B cell (primary cell): ENCODE measurements at regions not wholly inside any gene's neighbourhood (a gene's known extent, or its start where the extent isn't known, plus 50 kb on each side); places are given as distances from the start of the nearest gene placed in this dataset.

Source experiments
- ATAC-seq: fragments of 200-7000 bp; cut with Tn5 transposase; one replicate; pipeline ENCODE4 v1.10.0; 2021; ENCODE audit warnings: low read depth, mild to moderate bottlenecking, moderate number of reproducible peaks, moderate library complexity
- CTCF ChIA-PET: fragments of 350-600 bp; sonication (Branson Sonifier 250); formaldehyde crosslinking; loops from one replicate; lab custom pipeline; 2021; ENCODE audit warnings: antibody characterized with exemption, inconsistent platforms; lab: Charles Lee
- POLR2A ChIA-PET: fragments of 350-600 bp; sonication (Branson Sonifier 250); formaldehyde crosslinking; loops from one replicate; lab custom pipeline; 2021; ENCODE audit warnings: antibody characterized with exemption; lab: Charles Lee
- DNase-seq: peaks from one replicate; pipeline ENCODE4 v3.0.0; 2013
- H2AFZ ChIP-seq: 2 replicates; pipeline ENCODE4 v1.6.1; 2012; ENCODE audit warnings: mild to moderate bottlenecking, low read depth, low read length; ENCODE audit not compliant: insufficient read depth, poor library complexity, severe bottlenecking
- H3K27ac ChIP-seq, 2 donors: 1 replicate in 1 of 2; 2 replicates in 1 of 2; pipeline ENCODE4 v1.5.1; 2012 to 2013; ENCODE audit warnings: low read length in 2 of 2, mild to moderate bottlenecking in 2 of 2, moderate library complexity in 1 of 2
- H3K27me3 ChIP-seq, 4 experiments: fragments of 200-600 bp in 1 of 4; sonication (generic) in 1 of 4; replicated peaks in 1 of 4; 1 replicate in 2 of 4; 2 replicates in 2 of 4; pipeline versions ENCODE4 v1.6.1 to v1.7.0; 2013 to 2016; ENCODE audit warnings: low read length in 3 of 4, mild to moderate bottlenecking in 2 of 4, mixed read lengths in 1 of 4, moderate library complexity in 1 of 4; ENCODE audit not compliant: insufficient read depth in 4 of 4, control insufficient read depth in 3 of 4; ENCODE audit errors: control extremely low read depth in 1 of 4
- H3K36me3 ChIP-seq, 2 experiments: replicated peaks in 1 of 2; 1 replicate in 1 of 2; 2 replicates in 1 of 2; pipeline versions ENCODE4 v1.6.1 to v1.7.1; 2013; ENCODE audit warnings: low read length in 1 of 2; ENCODE audit not compliant: insufficient read depth in 2 of 2, control insufficient read depth in 1 of 2; ENCODE audit errors: control extremely low read depth in 1 of 2, extremely low read depth in 1 of 2
- H3K4me1 ChIP-seq, 2 donors: fragments of 200-600 bp in 1 of 2; sonication (generic) in 1 of 2; 1 replicate in 1 of 2; 2 replicates in 1 of 2; pipeline versions ENCODE4 v1.5.1 to v1.6.1; 2013 to 2017; ENCODE audit warnings: low read length in 2 of 2; ENCODE audit not compliant: control insufficient read depth in 2 of 2, insufficient read depth in 2 of 2
- H3K4me2 ChIP-seq: replicated peaks from 2 replicates; pipeline ENCODE3; 2012; ENCODE audit warnings: mild to moderate bottlenecking, low read depth, low read length; ENCODE audit not compliant: poor library complexity, severe bottlenecking
- H3K4me3 ChIP-seq, 5 experiments: fragments of 200-600 bp in 1 of 5; sonication (generic) in 1 of 5; 1 replicate in 3 of 5; 2 replicates in 2 of 5; pipeline versions ENCODE4 v1.5.1 to v1.7.0; 2011 to 2016; ENCODE audit warnings: low read length in 4 of 5, mild to moderate bottlenecking in 4 of 5, low read depth in 2 of 5, control low read depth in 1 of 5, moderate library complexity in 1 of 5; ENCODE audit not compliant: insufficient read depth in 1 of 5; ENCODE audit errors: control extremely low read depth in 1 of 5, extremely low read depth in 1 of 5
- H3K79me2 ChIP-seq: fragments of 200-600 bp; sonication (generic); one replicate; pipeline ENCODE4 v1.6.0; 2016; ENCODE audit warnings: low read length; ENCODE audit not compliant: control insufficient read depth, insufficient read depth
- H3K9ac ChIP-seq: fragments of 200-600 bp; sonication (generic); 2 replicates; pipeline ENCODE4 v1.6.1; 2017; ENCODE audit warnings: mild to moderate bottlenecking, low read length, moderate library complexity
- H3K9me3 ChIP-seq, 3 donors: one replicate each; pipeline versions ENCODE4 v1.6.1 to v1.7.1; 2013; ENCODE audit warnings: low read length in 2 of 3; ENCODE audit not compliant: control insufficient read depth in 2 of 3, insufficient read depth in 1 of 3; ENCODE audit errors: control extremely low read depth in 1 of 3
- H4K20me1 ChIP-seq: 2 replicates; pipeline ENCODE4 v1.6.0; 2012; ENCODE audit warnings: mild to moderate bottlenecking, low read length; ENCODE audit not compliant: insufficient read depth, control insufficient read depth, poor library complexity, severe bottlenecking
- H3K27ac Mint-ChIP-seq: one replicate; pipeline ENCODE4 v1.8.0; 2021; ENCODE audit warnings: mixed read lengths
- H3K27me3 Mint-ChIP-seq: one replicate; pipeline ENCODE4 v1.8.0; 2021; ENCODE audit warnings: mixed read lengths
- H3K4me1 Mint-ChIP-seq: one replicate; pipeline ENCODE4 v1.8.0; 2021; ENCODE audit warnings: mixed read lengths
- H3K4me3 Mint-ChIP-seq: one replicate; pipeline ENCODE4 v1.8.0; 2021; ENCODE audit warnings: mixed read lengths
- H3K9me3 Mint-ChIP-seq: one replicate; pipeline ENCODE4 v1.8.0; 2022; ENCODE audit warnings: mixed read lengths; ENCODE audit not compliant: insufficient read depth
- EZH2 ChIP-seq: IDR thresholded peaks from 2 replicates; pipeline ENCODE4 v1.6.1; 2012; ENCODE audit warnings: borderline replicate concordance, low read depth, mild to moderate bottlenecking, moderate library complexity, low read length; ENCODE audit not compliant: insufficient read depth, poor library complexity, severe bottlenecking
- whole genome bisulfite sequencing: methylation state at CpG from one replicate; pipeline ENCODE4 v1.1.5; 2013; ENCODE audit warnings: missing lambda C conversion rate; ENCODE audit not compliant: insufficient coverage; 5-methylcytosine and 5-hydroxymethylcytosine counted together
- intact Hi-C: fragments of 100-400 bp; cut with micrococcal nuclease; formaldehyde crosslinking; loops from one replicate; pipeline ENCODE4 v1.10.0; 2022
- TF ChIP-seq, protein P1 (sequence below): fragments of 200-600 bp; IDR thresholded peaks from one replicate; pipeline ENCODE4 v1.8.0; 2022; ENCODE audit warnings: antibody characterized with exemption, mild to moderate bottlenecking

DNA sequence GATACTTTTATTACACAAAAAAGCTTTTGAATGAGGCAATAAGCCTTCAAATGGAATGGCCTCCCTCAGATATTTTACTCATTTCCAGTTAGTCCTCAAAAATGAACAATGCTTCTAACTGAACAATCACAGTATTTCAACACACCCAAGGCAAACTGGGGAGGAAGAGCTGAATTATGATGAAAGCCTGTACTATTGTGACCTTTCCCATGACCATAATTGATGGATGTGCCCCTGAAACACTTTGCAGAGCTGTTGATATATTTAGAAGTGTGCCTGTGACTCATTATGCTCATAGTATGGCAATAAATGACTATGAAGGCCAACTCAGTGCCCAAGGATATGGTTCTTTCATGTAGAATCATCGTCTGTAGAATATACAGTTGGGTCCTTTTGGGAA, 248.1 kb downstream of the AHR start:
- Mint-ChIP-seq H3K27ac (no peak overlapping the region), H3K9me3 (no peaks in the 10 kb centered on the region), H3K4me3 (no peak overlapping the region), H3K4me1 (no peaks in the 10 kb centered on the region), H3K27me3 (peaks cover 3% of the 10 kb centered on the region)
- intact Hi-C loops = no loop called here
- WGBS = no CpG with 5 or more reads among the region's 1 CpG
- H3K79me2 ChIP-seq = no peaks in the 10 kb centered on the region
- no peak overlapping the region for H3K9ac ChIP-seq
- H3K4me2 ChIP-seq = no peak overlapping the region
- H3K4me3 ChIP-seq = no peak overlapping the region
- H3K27ac ChIP-seq = no peak overlapping the region
- no peaks in the 10 kb centered on the region for H4K20me1 ChIP-seq
- ATAC-seq (no peak), DNase-seq (no peak)
- no peaks in the 10 kb centered on the region for H3K36me3 ChIP-seq
- H2AFZ ChIP-seq = no peak overlapping the region
- H3K9me3 ChIP-seq = no peaks in the 10 kb centered on the region
- no peaks in the 10 kb centered on the region for H3K27me3 ChIP-seq
- TF ChIP-seq, protein P1, sequence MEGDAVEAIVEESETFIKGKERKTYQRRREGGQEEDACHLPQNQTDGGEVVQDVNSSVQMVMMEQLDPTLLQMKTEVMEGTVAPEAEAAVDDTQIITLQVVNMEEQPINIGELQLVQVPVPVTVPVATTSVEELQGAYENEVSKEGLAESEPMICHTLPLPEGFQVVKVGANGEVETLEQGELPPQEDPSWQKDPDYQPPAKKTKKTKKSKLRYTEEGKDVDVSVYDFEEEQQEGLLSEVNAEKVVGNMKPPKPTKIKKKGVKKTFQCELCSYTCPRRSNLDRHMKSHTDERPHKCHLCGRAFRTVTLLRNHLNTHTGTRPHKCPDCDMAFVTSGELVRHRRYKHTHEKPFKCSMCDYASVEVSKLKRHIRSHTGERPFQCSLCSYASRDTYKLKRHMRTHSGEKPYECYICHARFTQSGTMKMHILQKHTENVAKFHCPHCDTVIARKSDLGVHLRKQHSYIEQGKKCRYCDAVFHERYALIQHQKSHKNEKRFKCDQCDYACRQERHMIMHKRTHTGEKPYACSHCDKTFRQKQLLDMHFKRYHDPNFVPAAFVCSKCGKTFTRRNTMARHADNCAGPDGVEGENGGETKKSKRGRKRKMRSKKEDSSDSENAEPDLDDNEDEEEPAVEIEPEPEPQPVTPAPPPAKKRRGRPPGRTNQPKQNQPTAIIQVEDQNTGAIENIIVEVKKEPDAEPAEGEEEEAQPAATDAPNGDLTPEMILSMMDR = no peak
- TF ChIP-seq EZH2 = no peak
- ChIA-PET CTCF (no interaction called here), POLR2A (no interaction called here)
- no peaks in the 10 kb centered on the region for H3K4me1 ChIP-seq

DNA sequence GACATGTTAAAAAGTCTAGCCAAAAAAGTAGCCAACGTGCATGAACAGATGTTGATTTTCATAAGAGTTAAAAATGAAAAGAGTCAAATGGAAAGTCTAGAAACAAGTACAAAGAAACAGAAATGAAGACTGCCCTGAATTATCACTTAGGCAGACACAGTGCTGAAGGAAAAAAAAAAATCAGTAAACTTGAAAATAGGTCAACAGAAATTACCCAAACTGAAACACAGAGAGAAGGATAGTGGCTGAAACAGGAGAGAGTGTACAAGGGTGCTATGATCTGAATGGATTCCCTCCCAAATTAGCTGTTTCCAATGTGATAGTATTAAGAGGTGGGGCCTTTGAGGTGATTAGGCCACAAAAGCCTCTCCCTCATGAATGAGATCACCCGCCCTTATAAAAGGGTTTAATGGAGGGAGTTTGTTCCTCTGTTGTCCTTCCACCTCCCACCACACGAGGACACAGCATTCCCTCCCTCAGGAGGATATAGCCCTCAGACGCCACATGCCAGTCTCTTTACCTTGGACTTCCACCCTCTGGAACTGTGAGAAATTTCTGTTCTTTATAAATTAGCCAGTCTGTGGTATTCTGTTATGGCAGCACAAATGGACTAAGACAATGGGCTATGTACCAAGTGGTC, 249.7 kb downstream of the AHR start:
- Mint-ChIP-seq H3K27ac (no peak overlapping the region), H3K4me3 (no peak overlapping the region), H3K9me3 (no peaks in the 10 kb centered on the region), H3K4me1 (no peaks in the 10 kb centered on the region), H3K27me3 (peaks cover 3% of the 10 kb centered on the region)
- ATAC-seq = no peak
- H3K27ac ChIP-seq = no peak overlapping the region
- DNase-seq = no peak
- H3K36me3 ChIP-seq = no peaks in the 10 kb centered on the region
- no peaks in the 10 kb centered on the region for H3K4me1 ChIP-seq
- intact Hi-C loops = no loop called here
- no peaks in the 10 kb centered on the region for H3K79me2 ChIP-seq
- ChIA-PET CTCF (no interaction called here), POLR2A (no interaction called here)
- H3K27me3 ChIP-seq = no peaks in the 10 kb centered on the region
- no peak overlapping the region for H3K4me2 ChIP-seq
- H4K20me1 ChIP-seq = no peaks in the 10 kb centered on the region
- H3K9me3 ChIP-seq = no peaks in the 10 kb centered on the region
- no peak overlapping the region for H2AFZ ChIP-seq
- 40% methylated on average over 1 of the region's 4 CpGs for WGBS
- no peak overlapping the region for H3K4me3 ChIP-seq
- H3K9ac ChIP-seq = no peak overlapping the region
- TF ChIP-seq, protein P1 = no peak
- TF ChIP-seq EZH2 = no peak
